A673 (cell line): ENCODE measurements at regions not wholly inside any gene's neighbourhood (a gene's known extent, or its start where the extent isn't known, plus 50 kb on each side); places are given as distances from the start of the nearest gene placed in this dataset.

Experiments used
- BruUV-seq: library from RNA; stranded (reverse); fragments of 400-500 nt; replicated peaks from 2 replicates; lab custom pipeline; 2021; lab: Mats Ljungman, UMichigan
- CTCF ChIA-PET: fragments of 300-600 bp; sonication (Branson Sonifier 250); formaldehyde crosslinking; loops from one replicate; lab custom pipeline; 2022; ENCODE audit warnings: antibody characterized with exemption; lab: Charles Lee
- POLR2A ChIA-PET: fragments of 300-600 bp; sonication (Branson Sonifier 250); formaldehyde crosslinking; loops from one replicate; lab custom pipeline; 2022; ENCODE audit warnings: antibody characterized with exemption; ENCODE audit not compliant: low non-redundant PET; lab: Charles Lee
- DNase-seq: peaks from one replicate; pipeline ENCODE4 v3.0.0-alpha.2; 2015; ENCODE audit warnings: low spot score
- H3K27ac ChIP-seq: fragments of 200-600 bp; sonication (generic); 2 replicates; pipeline ENCODE4 v1.5.1; 2016; ENCODE audit warnings: mixed run types, low read depth, mild to moderate bottlenecking, mixed read lengths, antibody characterized with exemption, low read length; ENCODE audit not compliant: poor library complexity, severe bottlenecking
- H3K27me3 ChIP-seq: fragments of 200-600 bp; sonication (generic); replicated peaks from 2 replicates; pipeline ENCODE4 v1.6.1; 2017; ENCODE audit warnings: mixed run types, low read depth, mild to moderate bottlenecking, mixed read lengths, antibody characterized with exemption, low read length; ENCODE audit not compliant: insufficient read depth, poor library complexity
- H3K36me3 ChIP-seq: fragments of 200-600 bp; sonication (generic); 2 replicates; pipeline ENCODE4 v1.6.1; 2016; ENCODE audit warnings: mixed run types, mild to moderate bottlenecking, mixed read lengths, antibody characterized with exemption, low read length; ENCODE audit not compliant: insufficient read depth, poor library complexity, severe bottlenecking
- H3K4me1 ChIP-seq: fragments of 200-600 bp; sonication (generic); 2 replicates; pipeline ENCODE4 v1.6.1; 2017; ENCODE audit warnings: mixed run types, mild to moderate bottlenecking, mixed read lengths, antibody characterized with exemption, low read length; ENCODE audit not compliant: insufficient read depth, poor library complexity, severe bottlenecking
- H3K4me3 ChIP-seq: fragments of 200-600 bp; sonication (generic); 2 replicates; pipeline ENCODE4 v1.5.1; 2016; ENCODE audit warnings: low read depth, mixed run types, mild to moderate bottlenecking, mixed read lengths, low read length; ENCODE audit not compliant: poor library complexity, severe bottlenecking
- H3K9me3 ChIP-seq: fragments of 200-600 bp; sonication (generic); 2 replicates; pipeline ENCODE4 v1.6.1; 2016; ENCODE audit warnings: mixed run types, low read depth, mild to moderate bottlenecking, mixed read lengths, antibody characterized with exemption, low read length; ENCODE audit not compliant: poor library complexity, severe bottlenecking
- CTCF ChIP-seq: fragments of 300-800, 200-600 bp; sonication (generic); conservative IDR thresholded peaks from 2 replicates; pipeline ENCODE4 v1.5.1; 2017; ENCODE audit warnings: low read depth, mild to moderate bottlenecking, antibody characterized with exemption, low read length, moderate library complexity, mixed read lengths
- EZH2 ChIP-seq: fragments of 200-600 bp; sonication (generic); IDR thresholded peaks from 2 replicates; pipeline ENCODE4 v1.6.1; 2017; ENCODE audit warnings: borderline replicate concordance, low read depth, mild to moderate bottlenecking, mixed read lengths, antibody characterized with exemption, low read length; ENCODE audit not compliant: poor library complexity, severe bottlenecking
- intact Hi-C: fragments of 100-400 bp; cut with micrococcal nuclease; formaldehyde crosslinking; loops from one replicate; pipeline ENCODE4 v1.10.0; 2022; ENCODE audit not compliant: unreplicated experiment

- CTCF ChIA-PET, result no interaction called here
- H3K4me3 ChIP-seq, result no peak overlapping the region
- no TSS peak for BruUV-seq
Measured at GRCh38 chrX:118878977-118879376, 55.4 kb downstream of the ZCCHC12 start.

GRCh38 chrX:118879586-118879985 lies 56.0 kb downstream of the ZCCHC12 start:
- ChIA-PET POLR2A (no interaction called here), CTCF (no interaction called here)
- no peak for TF ChIP-seq CTCF
- TF ChIP-seq EZH2, result no peak
- no TSS peak for BruUV-seq
- DNase-seq, result no peak
- no peaks in the 10 kb centered on the region for H3K9me3 ChIP-seq
- H3K27ac ChIP-seq, result no peak overlapping the region
- H3K4me3 ChIP-seq, result no peak overlapping the region
- no peaks in the 10 kb centered on the region for H3K36me3 ChIP-seq
- intact Hi-C loops, result no loop called here
- H3K27me3 ChIP-seq, result no peaks in the 10 kb centered on the region
- no peaks in the 10 kb centered on the region for H3K4me1 ChIP-seq

More at GRCh38 chrX:118878977-118879376, 55.4 kb downstream of the ZCCHC12 start:
- H3K27ac ChIP-seq, result no peak overlapping the region
- no peak for DNase-seq
- no peak for TF ChIP-seq EZH2
- no peak for TF ChIP-seq CTCF
- no peaks in the 10 kb centered on the region for H3K4me1 ChIP-seq
- intact Hi-C loops, result no loop called here
- no peaks in the 10 kb centered on the region for H3K27me3 ChIP-seq
- no peaks in the 10 kb centered on the region for H3K36me3 ChIP-seq
- POLR2A ChIA-PET, result no interaction called here
- H3K9me3 ChIP-seq, result no peaks in the 10 kb centered on the region

DNA sequence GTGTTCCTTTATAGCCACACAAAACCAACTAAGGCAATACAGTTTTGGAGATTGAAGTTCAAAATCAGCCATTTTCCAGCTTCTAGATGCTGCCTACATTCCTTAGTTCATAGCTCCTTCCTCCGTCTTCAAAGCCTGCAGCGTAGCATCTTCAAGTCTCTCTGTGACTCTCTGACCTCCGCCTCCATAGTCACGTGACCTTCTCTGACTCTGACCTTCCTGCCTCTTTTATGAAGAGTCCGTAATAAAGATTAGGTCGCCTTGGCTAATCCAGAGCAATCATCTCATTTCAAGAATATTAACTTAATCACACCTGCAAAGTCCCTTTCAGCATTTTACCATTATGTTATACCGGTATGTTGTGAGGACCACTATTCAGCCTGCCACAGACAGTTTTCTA lies 60.4 kb downstream of the ZCCHC12 start:
- Histone ChIP-seq H3K9me3 (no peaks in the 10 kb centered on the region), H3K27ac (no peak overlapping the region), H3K4me3 (no peak overlapping the region), H3K27me3 (no peaks in the 10 kb centered on the region), H3K36me3 (no peaks in the 10 kb centered on the region), H3K4me1 (no peaks in the 10 kb centered on the region)
- no peak for TF ChIP-seq CTCF
- TF ChIP-seq EZH2, result no peak
- CTCF ChIA-PET, result no interaction called here
- POLR2A ChIA-PET, result no interaction called here
- no TSS peak for BruUV-seq
- intact Hi-C loops, result no loop called here
- DNase-seq, result no peak
